ENCODE measurements at regions not wholly inside any gene's neighbourhood (a gene's known extent, or its start where the extent isn't known, plus 50 kb on each side); places are given as distances from the start of the nearest gene placed in this dataset.

DNA sequence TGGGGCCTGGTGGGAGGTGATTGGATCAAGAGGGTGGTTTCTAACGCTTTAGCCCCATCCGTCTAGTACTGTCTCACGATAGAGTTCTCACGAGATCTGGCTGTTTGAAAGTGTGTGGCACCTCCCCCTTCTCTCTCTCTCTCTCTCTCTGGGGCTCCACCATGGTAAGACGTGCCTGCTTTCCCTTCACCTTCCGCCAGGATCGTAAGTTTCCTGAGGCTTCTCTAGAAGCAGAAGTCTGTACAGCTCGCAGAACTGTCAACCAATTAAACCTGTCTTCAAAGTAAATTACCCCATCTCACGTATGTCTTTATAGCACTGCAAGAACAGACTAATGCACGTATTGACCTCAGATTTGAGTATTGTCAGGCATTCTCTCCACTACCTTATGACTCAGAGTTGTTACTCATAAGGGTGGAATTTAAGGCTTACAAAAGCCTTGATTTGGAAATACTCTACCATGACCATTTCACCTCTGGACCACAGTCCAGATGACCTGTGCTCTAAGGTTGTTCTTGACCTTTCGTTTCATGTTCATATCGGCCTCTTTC is 99.5 kb upstream of the AGAP1 start (continued):
- TF ChIP-seq HEYL (CRISPR knock-in tag; IDR thresholded peaks at IDR 0.05) = no peak
- TF ChIP-seq, protein P1, sequence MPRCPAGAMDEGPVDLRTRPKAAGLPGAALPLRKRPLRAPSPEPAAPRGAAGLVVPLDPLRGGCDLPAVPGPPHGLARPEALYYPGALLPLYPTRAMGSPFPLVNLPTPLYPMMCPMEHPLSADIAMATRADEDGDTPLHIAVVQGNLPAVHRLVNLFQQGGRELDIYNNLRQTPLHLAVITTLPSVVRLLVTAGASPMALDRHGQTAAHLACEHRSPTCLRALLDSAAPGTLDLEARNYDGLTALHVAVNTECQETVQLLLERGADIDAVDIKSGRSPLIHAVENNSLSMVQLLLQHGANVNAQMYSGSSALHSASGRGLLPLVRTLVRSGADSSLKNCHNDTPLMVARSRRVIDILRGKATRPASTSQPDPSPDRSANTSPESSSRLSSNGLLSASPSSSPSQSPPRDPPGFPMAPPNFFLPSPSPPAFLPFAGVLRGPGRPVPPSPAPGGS (IDR thresholded peaks at IDR 0.05) = 0 out of 3 replicates have a peak, but pooled peaks have one; percentile 57
- TF ChIP-seq, protein P2, sequence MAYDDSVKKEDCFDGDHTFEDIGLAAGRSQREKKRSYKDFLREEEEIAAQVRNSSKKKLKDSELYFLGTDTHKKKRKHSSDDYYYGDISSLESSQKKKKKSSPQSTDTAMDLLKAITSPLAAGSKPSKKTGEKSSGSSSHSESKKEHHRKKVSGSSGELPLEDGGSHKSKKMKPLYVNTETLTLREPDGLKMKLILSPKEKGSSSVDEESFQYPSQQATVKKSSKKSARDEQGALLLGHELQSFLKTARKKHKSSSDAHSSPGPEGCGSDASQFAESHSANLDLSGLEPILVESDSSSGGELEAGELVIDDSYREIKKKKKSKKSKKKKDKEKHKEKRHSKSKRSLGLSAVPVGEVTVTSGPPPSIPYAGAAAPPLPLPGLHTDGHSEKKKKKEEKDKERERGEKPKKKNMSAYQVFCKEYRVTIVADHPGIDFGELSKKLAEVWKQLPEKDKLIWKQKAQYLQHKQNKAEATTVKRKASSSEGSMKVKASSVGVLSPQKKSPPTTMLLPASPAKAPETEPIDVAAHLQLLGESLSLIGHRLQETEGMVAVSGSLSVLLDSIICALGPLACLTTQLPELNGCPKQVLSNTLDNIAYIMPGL (CRISPR knock-in tag; IDR thresholded peaks at IDR 0.05; ENCODE audit: borderline replicate concordance) = no peak
- TF ChIP-seq, protein P3, sequence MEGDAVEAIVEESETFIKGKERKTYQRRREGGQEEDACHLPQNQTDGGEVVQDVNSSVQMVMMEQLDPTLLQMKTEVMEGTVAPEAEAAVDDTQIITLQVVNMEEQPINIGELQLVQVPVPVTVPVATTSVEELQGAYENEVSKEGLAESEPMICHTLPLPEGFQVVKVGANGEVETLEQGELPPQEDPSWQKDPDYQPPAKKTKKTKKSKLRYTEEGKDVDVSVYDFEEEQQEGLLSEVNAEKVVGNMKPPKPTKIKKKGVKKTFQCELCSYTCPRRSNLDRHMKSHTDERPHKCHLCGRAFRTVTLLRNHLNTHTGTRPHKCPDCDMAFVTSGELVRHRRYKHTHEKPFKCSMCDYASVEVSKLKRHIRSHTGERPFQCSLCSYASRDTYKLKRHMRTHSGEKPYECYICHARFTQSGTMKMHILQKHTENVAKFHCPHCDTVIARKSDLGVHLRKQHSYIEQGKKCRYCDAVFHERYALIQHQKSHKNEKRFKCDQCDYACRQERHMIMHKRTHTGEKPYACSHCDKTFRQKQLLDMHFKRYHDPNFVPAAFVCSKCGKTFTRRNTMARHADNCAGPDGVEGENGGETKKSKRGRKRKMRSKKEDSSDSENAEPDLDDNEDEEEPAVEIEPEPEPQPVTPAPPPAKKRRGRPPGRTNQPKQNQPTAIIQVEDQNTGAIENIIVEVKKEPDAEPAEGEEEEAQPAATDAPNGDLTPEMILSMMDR (IDR thresholded peaks at IDR 0.05) = no peak

DNA sequence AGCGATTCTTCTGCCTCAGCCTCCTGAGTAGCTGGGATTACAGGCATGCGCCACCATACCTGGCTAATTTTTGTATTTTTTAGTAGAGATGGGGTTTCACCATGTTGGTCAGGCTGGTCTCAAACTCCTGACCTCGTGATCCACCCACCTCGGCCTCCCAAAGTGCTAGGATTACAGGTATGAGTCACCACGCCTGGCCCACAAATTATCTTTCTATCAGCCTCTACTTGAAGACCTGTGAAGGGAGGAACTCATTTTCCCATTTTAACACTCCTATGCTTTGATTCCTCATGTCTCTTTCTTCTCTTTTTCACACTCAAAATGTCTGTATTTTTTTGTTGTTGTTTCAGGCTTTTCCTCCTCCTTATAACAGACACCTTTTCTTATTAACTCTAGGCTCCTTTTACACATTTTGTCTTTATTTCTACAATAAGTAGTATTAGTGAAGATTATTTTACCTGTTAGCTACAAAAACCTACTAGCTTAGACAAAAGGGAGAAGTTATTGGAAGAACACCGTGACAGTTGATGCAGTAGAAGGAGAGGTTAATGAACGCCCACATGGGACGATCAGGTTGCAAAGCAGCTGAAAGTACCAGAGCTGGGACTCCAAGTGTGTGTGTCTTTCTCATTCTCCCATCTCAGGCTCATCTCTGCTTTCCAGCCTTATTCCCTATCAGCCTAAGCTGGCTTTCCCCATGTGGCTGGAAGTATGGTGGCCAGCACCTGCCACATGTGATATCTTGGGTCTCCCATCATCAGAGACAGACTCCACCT is 97.6 kb upstream of the AGAP1 start:
- Histone ChIP-seq H3K4me2 (no peak overlapping the region), H3K27ac (peak overlapping the region in 1 of 2 experiments; percentile 58; a peak in 1 of 6 replicates), H3K9me3 (peaks cover 6% of the 10 kb centered on the region; the same call in 1 of the 3 replicates), H3K4me3 (no peak overlapping the region), H3K4me1 (peaks cover 16% of the 10 kb centered on the region)
- ChIA-PET POLR2A (no interaction called here), CTCF (interaction anchor here (1.9 kb wide), 1 partner anchor 260 kb away, joined by 6 read pairs; no protein-coding TSS in a partner anchor)
- no peak for ATAC-seq
- whole genome bisulfite sequencing (ENCODE audit: missing lambda C conversion rate) = 82% methylated on average over 8 of the region's 8 CpGs
- TF ChIP-seq RNF2 (IDR thresholded peaks at IDR 0.05; ENCODE audit: borderline replicate concordance, low read depth) = no peak
- TF ChIP-seq NR3C1 (IDR thresholded peaks at IDR 0.05) = no peak
- no peak for TF ChIP-seq FOSL2 (IDR thresholded peaks at IDR 0.05)
- peak; percentile 15; the same call in 1 of the 2 replicates for TF ChIP-seq FOSL2 (CRISPR knock-in tag; IDR thresholded peaks at IDR 0.05)
- FAIRE-seq = no peak
- DNase-seq (ENCODE audit: low read depth in 1 of 2, low spot score in 1 of 2) = no peak

DNA sequence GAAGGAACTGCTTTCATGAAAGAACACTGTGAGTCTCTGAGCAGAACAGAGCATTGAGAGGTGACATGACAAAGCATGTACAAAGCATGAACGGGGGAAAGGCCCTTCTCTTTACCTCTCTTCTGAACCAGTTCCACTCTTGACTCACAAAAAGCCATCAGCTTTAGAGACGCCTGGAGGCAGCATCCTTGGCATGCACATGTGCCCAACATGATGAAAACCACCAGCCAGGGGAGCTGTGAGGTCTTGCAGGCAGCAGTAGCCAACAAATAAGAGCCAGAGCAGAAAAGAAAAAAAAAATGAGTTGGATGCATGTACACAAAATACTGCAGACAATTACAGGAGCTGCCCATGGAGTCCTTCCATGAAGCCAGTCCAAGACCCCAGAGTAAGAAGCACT is 95.5 kb upstream of the AGAP1 start:
- no peak for ATAC-seq
- Histone ChIP-seq H3K4me1 (peaks cover 16% of the 10 kb centered on the region), H3K9me3 (peaks cover 6% of the 10 kb centered on the region; the same call in 1 of the 3 replicates), H3K27ac (no peak overlapping the region), H3K4me3 (no peak overlapping the region), H3K4me2 (no peak overlapping the region)
- TF ChIP-seq, protein P4, sequence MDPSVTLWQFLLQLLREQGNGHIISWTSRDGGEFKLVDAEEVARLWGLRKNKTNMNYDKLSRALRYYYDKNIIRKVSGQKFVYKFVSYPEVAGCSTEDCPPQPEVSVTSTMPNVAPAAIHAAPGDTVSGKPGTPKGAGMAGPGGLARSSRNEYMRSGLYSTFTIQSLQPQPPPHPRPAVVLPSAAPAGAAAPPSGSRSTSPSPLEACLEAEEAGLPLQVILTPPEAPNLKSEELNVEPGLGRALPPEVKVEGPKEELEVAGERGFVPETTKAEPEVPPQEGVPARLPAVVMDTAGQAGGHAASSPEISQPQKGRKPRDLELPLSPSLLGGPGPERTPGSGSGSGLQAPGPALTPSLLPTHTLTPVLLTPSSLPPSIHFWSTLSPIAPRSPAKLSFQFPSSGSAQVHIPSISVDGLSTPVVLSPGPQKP (IDR thresholded peaks at IDR 0.05; ENCODE audit: low read depth, low read length) = no peak
- TF ChIP-seq CBX8 (IDR thresholded peaks at IDR 0.05) (no peak), HOXB13 (CRISPR knock-in tag; IDR thresholded peaks at IDR 0.05; ENCODE audit: low read depth) (no peak), RAD21 (conservative IDR thresholded peaks at IDR 0.05 in 1 of 2, IDR thresholded peaks at IDR 0.05 in 1 of 2) (no peak), EHMT2 (IDR thresholded peaks at IDR 0.05; ENCODE audit: low read depth) (no peak), CHD4 (IDR thresholded peaks at IDR 0.05; ENCODE audit: borderline replicate concordance) (no peak), GATA3 (IDR thresholded peaks at IDR 0.05; ENCODE audit: borderline replicate concordance) (no peak), JUN (IDR thresholded peaks at IDR 0.05) (no peak), HEYL (CRISPR knock-in tag; IDR thresholded peaks at IDR 0.05) (no peak), JUNB (IDR thresholded peaks at IDR 0.05) (no peak), NPAS2 (CRISPR knock-in tag; IDR thresholded peaks at IDR 0.05; ENCODE audit: borderline replicate concordance) (no peak), FOXS1 (CRISPR knock-in tag; IDR thresholded peaks at IDR 0.05) (no peak), RCOR1 (IDR thresholded peaks at IDR 0.05; ENCODE audit: low read depth, low read length) (no peak)
- CTCF ChIA-PET = interaction anchor here (0.6 to 0.7 kb wide), 2 partner anchors 23 to 256 kb away, joined by 3 read pairs; no protein-coding TSS in a partner anchor
- no peak for DNase-seq (ENCODE audit: low read depth in 1 of 2, low spot score in 1 of 2)
- FAIRE-seq = no peak
- 55% methylated on average over 2 of the region's 2 CpGs for WGBS (ENCODE audit: missing lambda C conversion rate)
- POLR2A ChIA-PET = no interaction called here
